ENCODE measurements at regions not wholly inside any gene's neighbourhood (a gene's known extent, or its start where the extent isn't known, plus 50 kb on each side); places are given as distances from the start of the nearest gene placed in this dataset.

GRCh38 chr7:41085244-41085643, 617.6 kb downstream of the INHBA start:
- H3K4me1 ChIP-seq = no peaks in the 10 kb centered on the region
- H3K36me3 ChIP-seq = no peaks in the 10 kb centered on the region
- no peaks in the 10 kb centered on the region for H3K27me3 ChIP-seq (ENCODE audit: low read depth)
- no peak overlapping the region for H3K4me3 ChIP-seq
- no peak for TF ChIP-seq CTCF (IDR thresholded peaks at IDR 0.05)
- DNase-seq (no peak), ATAC-seq (no peak)
- H3K9me3 ChIP-seq = peaks cover 13% of the 10 kb centered on the region
- no peak overlapping the region for H3K27ac ChIP-seq
- intact Hi-C loops (cut with DNase I) = no loop called here

- H3K9me3 ChIP-seq = peaks cover 10% of the 10 kb centered on the region
- no peak overlapping the region for H3K27ac ChIP-seq
- intact Hi-C loops (cut with DNase I) = no loop called here
- no peaks in the 10 kb centered on the region for H3K4me1 ChIP-seq
- ATAC-seq = no peak
- no peak for DNase-seq
- TF ChIP-seq CTCF (IDR thresholded peaks at IDR 0.05) = no peak
- H3K4me3 ChIP-seq = no peak overlapping the region
- H3K27me3 ChIP-seq (ENCODE audit: low read depth) = no peaks in the 10 kb centered on the region
- H3K36me3 ChIP-seq = no peaks in the 10 kb centered on the region
These were observed 618.5 kb downstream of the INHBA start for GRCh38 chr7:41084381-41084780.

GRCh38 chr7:41069635-41070034, 633.3 kb downstream of the INHBA start:
- Histone ChIP-seq H3K9me3 (no peaks in the 10 kb centered on the region), H3K36me3 (no peaks in the 10 kb centered on the region), H3K4me3 (no peak overlapping the region), H3K27me3 (ENCODE audit: low read depth) (no peaks in the 10 kb centered on the region), H3K4me1 (no peaks in the 10 kb centered on the region), H3K27ac (no peak overlapping the region)
- TF ChIP-seq CTCF (IDR thresholded peaks at IDR 0.05) = no peak
- intact Hi-C loops (cut with DNase I) = no loop called here
- ATAC-seq = no peak
- no peak for DNase-seq

GRCh38 chr7:41067576-41067975, 635.3 kb downstream of the INHBA start:
- Histone ChIP-seq H3K27ac (no peak overlapping the region), H3K4me1 (no peaks in the 10 kb centered on the region), H3K4me3 (no peak overlapping the region), H3K36me3 (no peaks in the 10 kb centered on the region), H3K9me3 (no peaks in the 10 kb centered on the region), H3K27me3 (ENCODE audit: low read depth) (no peaks in the 10 kb centered on the region)
- DNase-seq = no peak
- intact Hi-C loops (cut with DNase I) = no loop called here
- ATAC-seq = no peak
- TF ChIP-seq CTCF (IDR thresholded peaks at IDR 0.05) = no peak

GRCh38 chr7:41065663-41066062, 637.2 kb downstream of the INHBA start:
- no peaks in the 10 kb centered on the region for H3K27me3 ChIP-seq (ENCODE audit: low read depth)
- ATAC-seq (no peak), DNase-seq (no peak)
- H3K4me3 ChIP-seq = no peak overlapping the region
- intact Hi-C loops (cut with DNase I) = no loop called here
- H3K4me1 ChIP-seq = no peaks in the 10 kb centered on the region
- H3K27ac ChIP-seq = no peak overlapping the region
- H3K36me3 ChIP-seq = no peaks in the 10 kb centered on the region
- H3K9me3 ChIP-seq = no peaks in the 10 kb centered on the region
- TF ChIP-seq CTCF (IDR thresholded peaks at IDR 0.05) = no peak

- TF ChIP-seq CTCF (IDR thresholded peaks at IDR 0.05) = no peak
- intact Hi-C loops (cut with DNase I) = no loop called here
- Histone ChIP-seq H3K4me3 (no peak overlapping the region), H3K27me3 (ENCODE audit: low read depth) (no peaks in the 10 kb centered on the region), H3K4me1 (no peaks in the 10 kb centered on the region), H3K36me3 (no peaks in the 10 kb centered on the region), H3K27ac (no peak overlapping the region), H3K9me3 (no peaks in the 10 kb centered on the region)
- ATAC-seq = no peak
- DNase-seq = no peak
These were observed 639.8 kb downstream of the INHBA start for GRCh38 chr7:41063116-41063515.
